SJSA1 (cell line): ENCODE measurements at regions not wholly inside any gene's neighbourhood (a gene's known extent, or its start where the extent isn't known, plus 50 kb on each side); places are given as distances from the start of the nearest gene placed in this dataset.

ENCODE experiments used
- DNase-seq, 2 experiments: peaks; one replicate each; pipeline ENCODE4 v3.0.0-alpha.2; 2015 to 2020; ENCODE audit warnings: low spot score in 2 of 2, low read depth in 1 of 2
- H3K27ac ChIP-seq: fragments of 250-450 bp; sonication (Bioruptor Pico); 2 replicates; pipeline ENCODE4 v1.5.1; 2020; ENCODE audit warnings: mild to moderate bottlenecking, moderate library complexity
- H3K27me3 ChIP-seq: fragments of 250-450 bp; sonication (Bioruptor Pico); replicated peaks from 2 replicates; pipeline ENCODE4 v1.5.1; 2020; ENCODE audit warnings: mild to moderate bottlenecking, moderate library complexity
- H3K36me3 ChIP-seq: fragments of 250-450 bp; sonication (Bioruptor Pico); 2 replicates; pipeline ENCODE4 v1.5.1; 2020; ENCODE audit warnings: mild to moderate bottlenecking
- H3K4me1 ChIP-seq: fragments of 250-450 bp; sonication (Bioruptor Pico); replicated peaks from 2 replicates; pipeline ENCODE4 v1.6.1; 2021; ENCODE audit warnings: mild to moderate bottlenecking
- H3K4me3 ChIP-seq: fragments of 250-450 bp; sonication (Bioruptor Pico); 2 replicates; pipeline ENCODE4 v1.5.1; 2020; ENCODE audit warnings: mild to moderate bottlenecking
- H3K9me3 ChIP-seq: fragments of 250-450 bp; sonication (Bioruptor Pico); replicated peaks from 2 replicates; pipeline ENCODE4 v1.5.1; 2020; ENCODE audit warnings: mild to moderate bottlenecking

DNA sequence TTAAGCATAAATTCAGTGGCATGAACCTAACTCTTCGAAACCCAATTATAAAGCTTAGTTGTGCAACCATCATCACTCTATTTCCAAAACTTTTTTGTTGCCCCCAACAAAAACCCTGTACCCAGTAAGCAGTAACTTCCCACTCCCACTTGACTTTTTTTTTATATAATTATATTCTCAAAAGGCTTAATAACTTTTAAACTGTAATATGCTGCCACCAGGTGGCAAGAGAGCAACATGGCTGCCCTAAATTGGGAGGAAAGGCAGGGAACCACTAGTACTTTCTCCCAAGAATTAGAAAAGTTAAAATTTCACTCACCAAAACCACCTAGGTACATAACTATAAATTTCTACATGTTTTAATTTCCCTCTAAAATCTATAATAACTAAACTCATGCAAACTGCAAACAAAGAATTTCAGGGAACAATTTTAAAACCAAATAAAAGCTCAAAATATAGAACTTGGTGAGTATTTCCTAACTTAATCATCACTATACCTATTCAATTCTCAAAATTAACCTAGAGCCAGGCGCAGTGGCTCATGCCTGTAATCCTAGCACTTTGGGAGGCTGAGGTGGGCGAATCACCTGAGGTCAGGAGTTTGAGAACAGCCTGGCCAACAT, 50.2 kb upstream of the RNF38 start:
- no peak overlapping the region for H3K4me3 ChIP-seq
- no peaks in the 10 kb centered on the region for H3K36me3 ChIP-seq
- DNase-seq, result peak in 1 of 2 experiments; percentile 1
- no peak overlapping the region for H3K27ac ChIP-seq
- H3K4me1 ChIP-seq, result no peaks in the 10 kb centered on the region
- no peaks in the 10 kb centered on the region for H3K27me3 ChIP-seq
- no peaks in the 10 kb centered on the region for H3K9me3 ChIP-seq
